HG03432 (cell line): ENCODE measurements at regions not wholly inside any gene's neighbourhood (a gene's known extent, or its start where the extent isn't known, plus 50 kb on each side); places are given as distances from the start of the nearest gene placed in this dataset.
"Not testable (repeated sequence)": the region's sequence is repeated elsewhere in the genome, so short reads cannot be mapped to it uniquely, and the experiment has no call there.

ENCODE experiments used
- ATAC-seq: cut with Tn5 transposase; IDR thresholded peaks from one replicate; pipeline ENCODE4 v1.9.1; 2021; ENCODE audit warnings: mild to moderate bottlenecking, moderate library complexity; ENCODE audit not compliant: unreplicated experiment

DNA sequence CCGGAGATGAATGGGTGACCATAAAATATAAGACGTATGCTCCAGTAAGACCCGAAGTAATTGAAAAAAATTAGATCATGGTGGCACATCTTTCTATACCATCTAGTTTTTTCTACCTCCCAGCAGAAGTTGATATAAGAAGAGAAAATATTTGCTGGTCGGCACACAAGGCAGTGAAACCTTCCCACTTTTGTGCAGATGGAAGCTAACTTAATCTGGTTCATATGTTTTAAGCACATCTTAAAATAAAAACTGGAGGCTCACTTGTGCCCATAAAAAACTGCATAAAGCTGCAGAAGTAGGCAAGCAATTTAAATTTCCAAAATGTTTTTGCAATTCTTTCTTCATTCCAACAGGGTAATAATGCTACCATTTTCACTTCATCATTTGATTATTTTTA is 449.2 kb downstream of the CNTN3 start:
- no peak for ATAC-seq

DNA sequence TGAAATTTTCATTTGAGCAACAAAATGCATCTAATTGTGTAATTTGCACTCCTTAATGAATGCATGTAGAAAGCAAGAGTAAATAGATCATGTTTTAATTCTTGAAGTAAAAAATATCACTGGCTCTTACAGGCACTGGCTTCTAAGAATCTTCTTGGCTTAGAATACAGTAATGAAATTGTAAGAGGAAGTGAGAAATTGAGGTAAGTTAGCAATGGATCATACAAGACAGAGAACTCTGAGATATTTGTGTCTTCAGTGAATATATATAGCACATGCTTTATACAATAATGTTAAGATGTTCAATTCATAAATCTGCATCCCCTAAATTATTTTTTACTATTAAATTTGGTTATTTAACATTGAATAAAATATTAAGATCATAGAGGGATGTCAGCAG is 465.0 kb downstream of the CNTN3 start:
- no peak for ATAC-seq

DNA sequence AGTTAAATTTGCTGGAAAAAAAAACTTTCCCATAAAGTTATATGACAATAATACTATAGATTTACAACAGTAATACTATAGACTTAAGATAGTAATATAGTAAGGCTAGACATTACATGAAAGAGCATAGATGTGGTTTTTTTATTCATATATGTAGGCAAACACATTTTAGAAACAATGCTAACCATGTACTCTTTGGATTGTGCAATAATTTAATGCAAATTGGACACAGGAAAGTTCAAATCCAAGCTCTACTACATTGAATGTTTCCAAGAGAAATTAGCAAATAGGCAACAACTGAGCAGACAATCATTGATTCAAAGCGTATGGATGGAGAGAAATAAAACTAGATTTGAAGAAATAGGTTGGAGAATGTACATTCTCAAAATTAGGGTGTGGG is 469.2 kb downstream of the CNTN3 start:
- ATAC-seq = no peak

DNA sequence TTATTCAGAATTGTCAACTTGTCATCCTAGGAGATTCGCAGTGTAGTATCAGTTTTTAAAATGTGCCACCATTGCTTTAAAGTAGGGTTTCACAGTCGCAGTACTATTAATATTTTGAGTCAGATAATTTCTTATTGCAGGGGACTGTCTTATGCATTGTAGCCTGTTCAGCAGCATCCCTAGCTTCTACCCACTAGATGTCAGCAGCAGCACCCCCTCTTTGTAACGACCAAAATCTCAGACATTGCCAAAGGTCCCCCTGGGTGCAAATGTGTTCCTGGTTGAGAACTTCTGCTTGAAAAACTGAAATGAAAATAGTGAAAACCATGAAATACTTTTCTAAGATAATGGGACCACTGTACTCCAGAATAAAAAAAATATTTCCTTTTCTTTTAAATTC is 474.8 kb downstream of the CNTN3 start:
- ATAC-seq = no peak

DNA sequence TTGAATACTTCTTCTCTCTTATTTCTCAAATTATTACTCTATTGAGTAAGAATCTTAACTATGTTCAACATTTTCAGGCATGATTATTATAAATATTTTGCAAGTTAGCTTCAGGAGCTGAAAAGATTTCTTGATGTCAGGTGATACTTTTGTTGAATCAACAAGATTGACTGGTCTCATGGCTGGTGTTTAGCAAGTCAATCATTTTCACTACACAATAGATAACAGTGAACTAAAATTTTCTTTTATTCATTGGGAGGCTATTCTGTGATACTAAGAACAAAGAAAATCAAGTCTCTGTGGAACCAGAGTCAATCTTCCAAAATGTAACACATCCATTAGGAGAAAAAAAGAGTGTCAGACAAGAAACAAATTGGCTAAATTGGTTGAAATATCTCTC is 476.7 kb downstream of the CNTN3 start:
- no peak for ATAC-seq

DNA sequence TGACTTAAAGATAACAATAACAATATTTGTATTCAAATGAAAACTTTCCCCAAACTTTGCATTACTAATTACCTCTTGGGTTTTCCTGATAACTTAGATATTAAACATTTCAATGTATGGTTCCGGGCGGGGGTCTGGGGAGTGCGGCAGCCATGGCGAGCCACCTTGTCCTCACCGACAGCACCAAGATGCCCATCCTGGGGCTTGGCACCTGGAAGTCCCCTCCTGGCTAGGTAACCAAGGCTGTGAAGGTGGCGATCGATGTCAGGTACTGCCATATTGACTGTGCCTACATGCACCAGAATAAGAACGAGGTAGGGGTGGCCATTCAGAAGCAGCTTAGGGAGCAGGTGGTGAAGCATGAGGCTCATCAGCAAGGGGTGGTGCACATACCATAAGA is 478.7 kb downstream of the CNTN3 start:
- no peak for ATAC-seq

DNA sequence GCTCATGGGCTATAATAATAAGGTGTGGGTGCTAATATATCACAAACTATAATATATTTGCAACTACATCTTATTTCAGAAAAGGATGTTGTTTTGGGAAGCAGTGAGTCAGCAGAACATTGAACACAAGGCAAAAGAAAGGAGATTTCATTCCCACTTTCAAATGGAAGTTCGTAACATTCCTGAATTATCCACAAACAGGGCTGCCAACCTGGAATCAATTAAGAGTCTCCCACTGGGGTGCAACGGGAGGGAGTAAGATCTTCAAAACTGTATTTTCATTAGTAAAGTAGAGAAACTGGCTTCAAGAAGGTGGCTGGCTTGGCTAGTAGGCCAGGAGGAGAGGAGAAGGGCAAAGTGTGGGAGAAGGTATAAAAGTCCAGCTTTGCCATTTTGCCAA is 479.6 kb downstream of the CNTN3 start:
- no peak for ATAC-seq

DNA sequence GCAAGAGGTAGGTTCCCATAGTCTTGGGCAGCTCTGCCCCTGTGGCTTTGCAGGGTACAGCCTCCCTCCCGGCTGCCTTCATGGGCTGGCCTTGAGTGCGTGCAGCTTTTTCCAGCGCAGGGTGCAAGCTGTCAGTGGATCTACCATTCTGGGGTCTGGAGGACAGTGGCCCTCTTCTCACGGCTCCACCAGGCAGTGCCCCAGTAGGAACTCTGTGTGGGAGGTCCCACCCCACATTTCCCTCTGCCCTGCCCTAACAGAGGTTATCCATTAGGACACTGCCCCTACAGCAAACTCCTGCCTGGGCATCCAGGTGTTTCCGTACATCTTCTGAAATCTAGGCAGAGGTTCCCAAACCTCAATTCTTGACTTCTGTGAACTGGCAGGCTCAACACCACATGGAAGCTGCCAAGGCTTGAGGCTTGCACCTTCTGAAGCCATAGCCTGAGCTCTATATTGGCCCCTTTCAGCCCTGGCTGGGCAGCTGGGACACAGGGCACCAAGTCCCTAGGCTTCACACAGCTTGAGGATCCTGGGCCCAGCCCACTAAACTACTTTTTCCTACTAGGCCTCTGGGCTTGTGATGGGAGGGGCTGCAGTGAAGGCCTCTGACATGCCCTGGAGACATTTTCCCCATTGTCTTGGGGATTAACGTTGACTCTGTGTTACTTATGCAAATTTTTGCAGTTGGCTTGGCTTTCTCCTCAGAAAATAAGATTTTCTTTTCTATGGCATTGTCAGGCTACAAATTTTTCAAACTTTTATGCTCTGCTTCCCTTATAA is 482.7 kb downstream of the CNTN3 start:
- not testable (repeated sequence) for ATAC-seq

DNA sequence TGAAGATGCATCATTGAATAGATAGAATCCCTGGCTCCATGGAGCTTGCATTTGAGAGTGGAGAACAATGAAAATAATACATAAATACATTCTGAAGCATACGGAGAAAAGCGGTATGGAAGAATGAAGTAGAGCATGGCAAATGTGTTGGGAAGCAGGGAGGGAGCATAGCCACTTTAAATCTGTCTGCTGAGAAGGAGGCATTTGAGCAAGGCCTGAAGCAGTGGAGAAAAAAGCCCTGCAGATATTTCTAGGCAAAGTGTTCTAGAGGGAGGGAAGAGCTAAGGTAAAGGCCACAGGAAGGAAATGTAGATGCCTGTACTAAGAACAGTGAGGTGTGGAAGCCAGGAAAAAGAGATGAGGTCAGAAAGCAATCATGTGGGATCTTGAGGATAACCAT is 484.8 kb downstream of the CNTN3 start:
- ATAC-seq = no peak

DNA sequence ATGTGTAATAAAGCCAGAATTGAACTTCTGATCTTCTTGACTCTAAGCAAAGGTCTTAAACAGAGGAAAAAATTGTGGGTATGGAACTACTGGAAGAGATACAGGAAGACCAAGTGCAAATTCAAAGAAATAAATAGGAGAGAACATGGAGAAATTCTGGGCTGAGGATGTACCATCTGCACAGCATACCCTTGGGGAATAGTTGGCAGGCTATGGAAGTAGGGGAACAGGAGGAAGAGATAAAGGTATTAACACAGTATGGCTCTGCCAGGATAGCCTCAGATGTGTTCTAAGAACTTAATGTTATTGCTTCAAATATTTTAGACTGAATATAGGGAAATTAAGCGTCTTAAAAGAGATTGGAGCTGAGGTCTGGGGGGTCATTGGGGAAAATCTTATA is 485.4 kb downstream of the CNTN3 start:
- no peak for ATAC-seq

DNA sequence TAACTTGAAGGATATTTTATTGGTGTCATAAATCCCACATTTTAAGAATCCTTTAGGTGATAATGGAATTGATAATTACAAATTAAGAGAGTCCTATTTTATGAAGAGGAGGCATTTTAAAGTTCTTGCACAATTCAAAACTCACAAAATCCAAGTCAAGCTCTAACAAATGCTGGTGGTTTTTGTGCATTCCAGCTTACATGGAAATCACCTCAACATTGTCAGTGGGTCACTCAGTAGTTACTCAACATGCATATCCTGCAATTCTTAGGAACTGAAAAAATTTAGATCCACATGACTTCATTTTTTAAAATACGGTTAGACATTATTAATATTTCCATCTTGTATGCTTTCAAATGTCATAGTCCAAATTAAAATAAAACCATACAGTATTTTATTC is 487.2 kb downstream of the CNTN3 start:
- no peak for ATAC-seq

DNA sequence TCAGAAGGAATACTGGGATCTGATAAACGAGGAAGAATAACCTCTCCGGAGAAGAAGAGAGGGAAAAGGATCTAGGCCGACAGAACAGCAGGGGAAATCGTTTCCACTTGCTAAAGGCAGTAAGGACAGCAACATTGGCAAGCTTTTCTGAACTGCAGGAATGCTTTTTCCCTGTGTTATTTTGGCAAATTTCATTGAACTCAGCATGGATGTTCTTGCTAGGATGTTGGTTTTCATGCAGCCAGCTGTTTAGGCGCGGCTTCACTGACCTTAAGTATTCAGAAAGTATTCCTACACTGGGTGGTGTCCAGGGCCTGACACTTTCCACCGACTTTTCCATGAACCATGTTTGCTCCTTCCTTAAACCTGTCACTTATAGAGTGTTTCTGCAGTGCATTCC is 489.7 kb downstream of the CNTN3 start:
- ATAC-seq = no peak

DNA sequence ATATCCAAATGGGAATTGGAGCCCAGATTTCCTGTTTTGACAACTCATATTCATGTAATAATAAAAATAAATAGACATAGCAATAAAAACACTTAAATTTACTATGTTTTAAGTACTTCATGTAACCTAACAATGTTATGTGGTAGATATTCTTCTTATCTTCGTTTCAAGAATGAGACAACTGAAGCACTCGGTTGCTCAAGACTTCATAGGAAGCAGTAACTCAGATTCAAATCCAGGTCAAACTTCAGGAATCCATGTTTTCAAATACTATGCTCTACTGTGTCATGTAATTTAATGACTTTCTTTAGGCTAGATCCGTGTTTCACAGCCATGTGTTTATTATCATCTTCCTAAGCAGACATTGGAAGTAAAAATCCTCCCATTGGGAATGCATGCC is 492.2 kb downstream of the CNTN3 start:
- ATAC-seq = no peak

DNA sequence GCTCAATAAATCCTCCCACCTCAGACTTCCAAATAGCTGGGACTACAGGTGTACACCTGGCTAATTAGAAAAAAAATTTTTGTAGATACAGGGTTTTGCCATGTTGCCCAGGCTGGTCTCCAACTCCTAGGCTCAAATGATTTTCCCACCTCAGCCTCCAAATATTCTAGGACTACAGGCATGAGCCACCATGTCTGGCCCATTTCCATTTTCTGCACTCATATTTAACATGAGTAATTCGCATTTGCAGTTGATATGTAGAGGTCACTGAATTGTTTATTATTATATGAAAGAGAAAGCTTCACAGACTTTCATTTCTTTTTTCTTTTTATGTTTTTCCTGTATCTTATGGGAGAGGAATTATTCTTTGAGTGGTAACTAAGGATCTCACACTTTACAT is 492.7 kb downstream of the CNTN3 start:
- ATAC-seq = no peak

DNA sequence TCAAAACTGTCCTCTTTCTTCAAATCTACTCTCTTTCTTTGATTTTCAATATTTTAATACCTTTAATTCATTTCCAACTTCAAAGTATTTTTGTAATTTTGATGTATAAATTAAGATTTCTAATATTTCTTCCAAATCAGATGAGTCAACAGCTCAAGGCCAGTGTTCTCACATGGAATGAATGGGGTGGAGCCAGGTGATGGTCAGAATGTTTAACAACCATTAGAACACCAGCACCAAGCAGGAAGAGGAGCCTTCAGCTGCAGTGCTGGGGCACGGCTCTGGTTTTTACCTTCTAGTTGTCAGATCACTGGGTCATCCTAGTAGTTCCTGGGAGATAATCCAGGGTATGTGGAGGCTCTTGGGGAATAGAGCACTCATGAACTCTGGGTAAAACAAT is 494.5 kb upstream of the PDZRN3 start:
- ATAC-seq = no peak

DNA sequence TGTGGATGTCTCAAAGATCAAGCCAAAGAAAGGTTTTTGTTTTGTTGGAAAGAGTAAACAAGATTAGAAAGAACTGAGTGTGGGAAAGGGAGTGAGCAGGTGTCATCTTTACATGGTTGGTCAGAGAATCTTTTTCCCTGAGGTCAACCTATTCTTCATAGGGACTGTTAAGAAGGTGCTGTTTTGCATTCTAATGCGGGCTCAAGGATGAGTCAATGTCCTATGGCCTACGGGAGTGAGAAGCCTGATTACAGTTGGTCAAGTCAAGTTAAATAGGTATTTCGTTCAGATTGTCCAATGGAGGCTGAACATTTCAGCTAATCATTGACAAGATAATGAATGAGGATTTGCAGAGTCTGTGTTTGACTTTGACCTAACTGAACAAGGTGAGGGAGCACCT is 491.2 kb upstream of the PDZRN3 start:
- ATAC-seq = no peak

DNA sequence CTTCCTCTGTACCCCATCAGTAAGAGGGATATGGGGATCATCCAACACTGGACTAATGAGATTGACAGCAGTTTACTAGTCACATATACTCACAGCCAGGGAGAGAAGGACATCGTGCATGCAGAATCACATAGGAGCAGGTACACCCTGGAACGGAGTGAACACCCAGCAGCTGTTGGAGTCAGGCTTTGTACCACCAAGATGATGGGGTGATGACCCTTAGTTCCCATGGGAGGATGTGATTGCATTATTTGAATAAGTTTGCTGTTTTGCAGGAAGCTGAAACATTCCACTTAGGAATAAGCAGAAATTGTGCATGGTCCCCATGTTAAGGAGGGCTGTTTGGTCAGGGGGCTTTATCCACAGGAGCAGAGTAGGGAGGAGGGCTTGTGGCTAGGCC is 482.7 kb upstream of the PDZRN3 start:
- ATAC-seq = no peak

DNA sequence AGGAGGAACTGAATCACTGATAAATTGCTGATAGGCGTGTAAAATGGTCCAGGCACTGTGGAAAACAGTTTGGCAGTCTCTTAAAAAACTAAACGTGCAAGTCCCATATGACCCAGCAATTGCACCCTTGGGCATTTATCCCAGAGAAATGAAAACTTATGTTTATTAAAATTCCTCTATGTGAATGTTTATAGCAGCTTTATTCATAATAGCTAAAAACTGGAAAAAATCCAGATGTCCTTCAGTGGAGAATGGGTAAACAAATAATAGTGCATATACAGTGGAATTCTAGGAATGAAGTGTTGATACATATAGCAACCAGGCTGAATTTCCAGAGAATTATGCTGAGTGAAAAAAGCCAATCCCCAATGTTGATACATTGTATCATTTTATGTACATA is 482.2 kb upstream of the PDZRN3 start:
- ATAC-seq = no peak

DNA sequence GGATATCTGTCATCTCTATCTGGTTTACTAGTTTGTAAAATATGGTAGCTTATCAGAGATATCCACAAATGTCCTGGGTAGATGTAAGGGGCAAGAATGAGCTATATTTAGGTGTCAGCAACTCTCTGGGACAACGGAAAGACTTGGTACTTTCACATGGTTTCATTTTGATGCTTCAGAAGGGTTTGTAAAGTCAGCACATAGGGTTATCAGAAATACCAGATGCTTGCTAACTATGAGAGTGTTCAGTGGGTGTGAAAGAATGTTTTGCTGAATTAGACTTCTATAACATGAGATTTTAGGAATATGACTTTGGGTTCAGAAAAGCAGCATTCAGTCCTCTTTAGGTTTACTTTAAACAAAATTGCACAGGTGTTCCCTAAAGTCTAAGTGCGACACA is 466.5 kb upstream of the PDZRN3 start:
- no peak for ATAC-seq

DNA sequence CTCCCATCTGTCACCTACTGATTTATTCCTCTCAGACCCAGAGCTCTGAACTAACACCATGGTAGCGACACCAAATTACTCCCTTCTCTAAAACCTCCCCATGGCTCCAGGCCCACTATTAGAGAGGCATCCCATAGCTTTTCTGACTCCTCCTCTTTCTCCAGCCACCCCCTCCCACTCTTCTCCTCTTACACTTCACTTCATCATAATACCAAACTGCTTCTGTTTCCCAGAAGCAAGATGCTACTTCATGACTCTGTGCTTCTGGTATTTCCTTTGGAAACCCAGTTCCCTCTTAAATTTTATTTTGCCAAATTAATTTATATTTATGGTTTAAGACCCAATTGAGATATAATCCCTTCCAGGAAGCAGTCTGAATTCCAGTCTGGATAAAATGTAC is 465.1 kb upstream of the PDZRN3 start:
- no peak for ATAC-seq

DNA sequence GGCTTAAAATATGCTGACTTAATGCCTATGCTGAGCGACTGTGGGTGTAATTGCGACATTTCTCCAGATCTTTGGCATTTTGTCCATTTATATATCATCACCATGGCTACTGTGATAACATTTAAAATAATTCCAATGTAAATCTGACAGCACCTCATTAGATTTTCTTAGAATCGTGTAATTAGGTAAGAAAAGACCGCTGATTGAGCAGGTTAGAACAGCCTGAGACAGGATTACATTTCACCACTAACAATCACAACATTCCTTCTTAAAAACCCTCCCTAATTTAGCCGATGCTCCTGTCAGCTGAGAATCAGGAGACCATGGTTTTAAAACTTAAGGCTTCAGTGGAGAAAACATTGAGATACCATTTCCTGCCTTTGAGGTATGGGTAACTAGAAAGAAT is 455.3 kb upstream of the PDZRN3 start:
- ATAC-seq = no peak

DNA sequence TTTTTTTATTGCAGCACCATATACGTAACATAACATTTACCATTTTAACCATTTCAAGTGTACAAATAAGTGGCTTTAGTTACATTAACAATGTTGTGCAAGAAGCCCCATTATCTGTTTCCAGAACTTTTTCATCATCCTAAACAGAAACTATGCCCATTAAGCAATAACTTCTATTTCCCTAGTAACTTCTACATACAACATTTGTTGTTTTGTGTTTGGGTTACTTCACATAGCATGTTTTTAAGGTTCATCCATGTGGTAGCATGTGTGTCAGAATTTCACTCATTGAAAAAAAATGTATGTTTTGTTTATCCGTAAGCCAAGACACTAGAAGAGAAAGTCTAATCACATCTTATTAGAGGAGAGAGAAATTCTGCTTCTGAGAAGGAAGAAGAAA is 450.5 kb upstream of the PDZRN3 start:
- ATAC-seq = no peak

DNA sequence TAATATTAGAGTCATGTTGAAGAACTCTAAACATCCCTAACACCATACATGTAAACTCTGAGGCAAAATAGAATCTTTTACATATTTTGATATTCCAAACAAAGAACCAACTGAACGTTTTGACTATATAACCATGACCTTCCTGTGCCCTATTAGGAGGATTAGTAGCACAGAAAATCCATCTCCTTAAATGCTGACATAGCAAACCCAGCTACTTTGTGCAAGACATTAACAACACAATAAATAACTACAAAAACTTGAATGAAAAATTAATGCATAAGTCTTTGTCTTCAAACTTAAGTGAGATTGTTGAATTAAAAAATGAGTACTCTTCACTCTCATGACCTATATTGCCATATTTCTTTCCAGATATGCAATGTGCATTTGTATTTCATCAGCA is 450.0 kb upstream of the PDZRN3 start:
- no peak for ATAC-seq
